ENCODE measurements at regions not wholly inside any gene's neighbourhood (a gene's known extent, or its start where the extent isn't known, plus 50 kb on each side); places are given as distances from the start of the nearest gene placed in this dataset.

- TF ChIP-seq CHD4 (IDR thresholded peaks at IDR 0.05): no peak
- TF ChIP-seq, protein P1, sequence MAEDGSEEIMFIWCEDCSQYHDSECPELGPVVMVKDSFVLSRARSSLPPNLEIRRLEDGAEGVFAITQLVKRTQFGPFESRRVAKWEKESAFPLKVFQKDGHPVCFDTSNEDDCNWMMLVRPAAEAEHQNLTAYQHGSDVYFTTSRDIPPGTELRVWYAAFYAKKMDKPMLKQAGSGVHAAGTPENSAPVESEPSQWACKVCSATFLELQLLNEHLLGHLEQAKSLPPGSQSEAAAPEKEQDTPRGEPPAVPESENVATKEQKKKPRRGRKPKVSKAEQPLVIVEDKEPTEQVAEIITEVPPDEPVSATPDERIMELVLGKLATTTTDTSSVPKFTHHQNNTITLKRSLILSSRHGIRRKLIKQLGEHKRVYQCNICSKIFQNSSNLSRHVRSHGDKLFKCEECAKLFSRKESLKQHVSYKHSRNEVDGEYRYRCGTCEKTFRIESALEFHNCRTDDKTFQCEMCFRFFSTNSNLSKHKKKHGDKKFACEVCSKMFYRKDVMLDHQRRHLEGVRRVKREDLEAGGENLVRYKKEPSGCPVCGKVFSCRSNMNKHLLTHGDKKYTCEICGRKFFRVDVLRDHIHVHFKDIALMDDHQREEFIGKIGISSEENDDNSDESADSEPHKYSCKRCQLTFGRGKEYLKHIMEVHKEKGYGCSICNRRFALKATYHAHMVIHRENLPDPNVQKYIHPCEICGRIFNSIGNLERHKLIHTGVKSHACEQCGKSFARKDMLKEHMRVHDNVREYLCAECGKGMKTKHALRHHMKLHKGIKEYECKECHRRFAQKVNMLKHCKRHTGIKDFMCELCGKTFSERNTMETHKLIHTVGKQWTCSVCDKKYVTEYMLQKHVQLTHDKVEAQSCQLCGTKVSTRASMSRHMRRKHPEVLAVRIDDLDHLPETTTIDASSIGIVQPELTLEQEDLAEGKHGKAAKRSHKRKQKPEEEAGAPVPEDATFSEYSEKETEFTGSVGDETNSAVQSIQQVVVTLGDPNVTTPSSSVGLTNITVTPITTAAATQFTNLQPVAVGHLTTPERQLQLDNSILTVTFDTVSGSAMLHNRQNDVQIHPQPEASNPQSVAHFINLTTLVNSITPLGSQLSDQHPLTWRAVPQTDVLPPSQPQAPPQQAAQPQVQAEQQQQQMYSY (CRISPR knock-in tag; IDR thresholded peaks at IDR 0.05): no peak
- no peak for TF ChIP-seq CBFB (IDR thresholded peaks at IDR 0.05; ENCODE audit: low read depth)
These were observed 832.4 kb upstream of the CDH2 start (continued) for GRCh38 chr18:29009250-29009803.

DNA sequence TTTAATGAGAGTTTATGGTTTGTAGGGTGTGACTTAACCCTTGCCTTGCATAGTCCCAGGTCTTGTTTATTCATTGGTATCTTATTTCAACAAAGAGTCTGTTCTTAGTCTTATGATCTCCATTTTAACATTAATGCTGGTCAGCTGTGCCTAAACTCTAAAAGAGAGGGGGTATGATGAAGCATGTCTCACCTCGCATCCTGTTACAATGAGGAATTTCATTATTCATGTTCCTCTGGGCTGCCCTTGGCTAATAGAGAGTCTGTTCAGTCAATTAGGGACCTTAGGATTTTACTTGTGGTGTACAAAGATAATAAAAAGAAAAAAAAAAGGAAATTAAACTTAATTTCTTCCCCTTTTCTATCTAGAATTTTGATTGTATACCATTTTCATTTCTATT lies 831.9 kb upstream of the CDH2 start:
- no peaks in the 10 kb centered on the region for H3K4me1 ChIP-seq (ENCODE audit: control insufficient read depth, insufficient read depth, low read length)
- no peak overlapping the region for H3K27ac ChIP-seq (ENCODE audit: control insufficient read depth, insufficient read depth)
- FAIRE-seq (no peak), DNase-seq (ENCODE audit: low read depth, low spot score) (no peak), ATAC-seq (no peak)
- no peaks in the 10 kb centered on the region for H3K27me3 ChIP-seq (replicated peaks in 1 of 2; ENCODE audit: control insufficient read depth in 2 of 2, insufficient read depth in 2 of 2, low read length in 1 of 2)
- intact Hi-C loops (cut with micrococcal nuclease; ENCODE audit: unreplicated experiment): no loop called here
- no peak overlapping the region for H3K9ac ChIP-seq (ENCODE audit: control insufficient read depth, insufficient read depth, low read length)
- ChIA-PET CTCF (no interaction called here), RAD21 (ENCODE audit: unreplicated experiment) (no interaction called here), POLR2A (no interaction called here), SMC1A (ENCODE audit: uncharacterized antibody, unreplicated experiment) (no interaction called here)
- BruUV-seq (replicated peaks): no TSS peak
- in situ Hi-C loops (cut with MboI): no loop called here
- no peaks in the 10 kb centered on the region for H3K79me2 ChIP-seq (ENCODE audit: control insufficient read depth, insufficient read depth, low read length)
- no peak overlapping the region for H3K4me2 ChIP-seq (ENCODE audit: control insufficient read depth, insufficient read depth)
- H2AFZ ChIP-seq (ENCODE audit: control insufficient read depth, low read depth, low read length): no peak overlapping the region
- H3K4me3 ChIP-seq: no peak overlapping the region
- H3K9me3 ChIP-seq (replicated peaks; ENCODE audit: control insufficient read depth, insufficient read depth, low read length): no peaks in the 10 kb centered on the region
- H4K20me1 ChIP-seq (ENCODE audit: control insufficient read depth, insufficient read depth): no peaks in the 10 kb centered on the region
- 25% methylated on average over 1 of the region's 1 CpG for WGBS (ENCODE audit: insufficient coverage, insufficient replicate concordance, low lambda C conversion rate, missing lambda C conversion rate)
- H3K36me3 ChIP-seq (ENCODE audit: control insufficient read depth in 2 of 2, insufficient read depth in 2 of 2, low read length in 1 of 2): no peaks in the 10 kb centered on the region
- TF ChIP-seq BRCA1 (IDR thresholded peaks at IDR 0.05; ENCODE audit: low read depth, low read length): no peak
- no peak for TF ChIP-seq RELB (IDR thresholded peaks at IDR 0.05; ENCODE audit: low read depth)
- TF ChIP-seq SRF (IDR thresholded peaks at IDR 0.05; ENCODE audit: low read depth in 2 of 2, low read length in 2 of 2): no peak
- TF ChIP-seq, protein P2, sequence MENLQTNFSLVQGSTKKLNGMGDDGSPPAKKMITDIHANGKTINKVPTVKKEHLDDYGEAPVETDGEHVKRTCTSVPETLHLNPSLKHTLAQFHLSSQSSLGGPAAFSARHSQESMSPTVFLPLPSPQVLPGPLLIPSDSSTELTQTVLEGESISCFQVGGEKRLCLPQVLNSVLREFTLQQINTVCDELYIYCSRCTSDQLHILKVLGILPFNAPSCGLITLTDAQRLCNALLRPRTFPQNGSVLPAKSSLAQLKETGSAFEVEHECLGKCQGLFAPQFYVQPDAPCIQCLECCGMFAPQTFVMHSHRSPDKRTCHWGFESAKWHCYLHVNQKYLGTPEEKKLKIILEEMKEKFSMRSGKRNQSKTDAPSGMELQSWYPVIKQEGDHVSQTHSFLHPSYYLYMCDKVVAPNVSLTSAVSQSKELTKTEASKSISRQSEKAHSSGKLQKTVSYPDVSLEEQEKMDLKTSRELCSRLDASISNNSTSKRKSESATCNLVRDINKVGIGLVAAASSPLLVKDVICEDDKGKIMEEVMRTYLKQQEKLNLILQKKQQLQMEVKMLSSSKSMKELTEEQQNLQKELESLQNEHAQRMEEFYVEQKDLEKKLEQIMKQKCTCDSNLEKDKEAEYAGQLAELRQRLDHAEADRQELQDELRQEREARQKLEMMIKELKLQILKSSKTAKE (IDR thresholded peaks at IDR 0.05; ENCODE audit: low read depth, poor library complexity, severe bottlenecking): no peak
- TF ChIP-seq KDM1A (IDR thresholded peaks at IDR 0.05; ENCODE audit: borderline replicate concordance): no peak
- TF ChIP-seq NFXL1 (IDR thresholded peaks at IDR 0.05; ENCODE audit: borderline replicate concordance): no peak
- no peak for TF ChIP-seq HDGF (IDR thresholded peaks at IDR 0.05)
- TF ChIP-seq SUZ12 (IDR thresholded peaks at IDR 0.05; ENCODE audit: unreplicated experiment): no peak
- no peak for TF ChIP-seq EZH2 (IDR thresholded peaks at IDR 0.05; ENCODE audit: borderline replicate concordance, control insufficient read depth, low read depth, low read length)
- no peak for TF ChIP-seq IKZF1 (conservative IDR thresholded peaks at IDR 0.05)
- no peak for TF ChIP-seq ZNF384 (IDR thresholded peaks at IDR 0.05; ENCODE audit: borderline replicate concordance, low read depth, low read length)
- TF ChIP-seq POLR2AphosphoS2 (IDR thresholded peaks at IDR 0.05; ENCODE audit: low read depth, low read length): no peak
- no peak for TF ChIP-seq RAD51 (IDR thresholded peaks at IDR 0.05)
